ENCODE measurements at regions not wholly inside any gene's neighbourhood (a gene's known extent, or its start where the extent isn't known, plus 50 kb on each side); places are given as distances from the start of the nearest gene placed in this dataset.

GRCh38 chr10:123298583-123298982, 144.4 kb downstream of the BUB3 start:
- TF ChIP-seq CTCF (IDR thresholded peaks at IDR 0.05) (no peak), POLR2A (IDR thresholded peaks at IDR 0.05) (no peak)

All from esophagus squamous epithelium (tissue), 4 donors.